Hepatocyte (in vitro differentiated cells): ENCODE measurements at regions not wholly inside any gene's neighbourhood (a gene's known extent, or its start where the extent isn't known, plus 50 kb on each side); places are given as distances from the start of the nearest gene placed in this dataset.

Source experiments
- EZH2 ChIP-seq: fragments of 200-600 bp; sonication (generic); IDR thresholded peaks from 2 replicates; pipeline ENCODE4 v1.6.1; 2016; ENCODE audit warnings: antibody characterized with exemption, mild to moderate bottlenecking, borderline replicate concordance
- EZH2phosphoT487 ChIP-seq: fragments of 200-600 bp; sonication (generic); IDR thresholded peaks from one replicate; pipeline ENCODE4 v1.6.1; 2018; ENCODE audit warnings: antibody characterized with exemption, mild to moderate bottlenecking, low read depth, moderate library complexity; ENCODE audit not compliant: unreplicated experiment, severe bottlenecking
- TF ChIP-seq, protein P1 (sequence below): fragments of 200-600 bp; sonication (generic); IDR thresholded peaks from 2 replicates; pipeline ENCODE4 v1.5.1; 2016; ENCODE audit warnings: antibody characterized with exemption, mild to moderate bottlenecking; ENCODE audit not compliant: poor library complexity

- TF ChIP-seq, protein P1, sequence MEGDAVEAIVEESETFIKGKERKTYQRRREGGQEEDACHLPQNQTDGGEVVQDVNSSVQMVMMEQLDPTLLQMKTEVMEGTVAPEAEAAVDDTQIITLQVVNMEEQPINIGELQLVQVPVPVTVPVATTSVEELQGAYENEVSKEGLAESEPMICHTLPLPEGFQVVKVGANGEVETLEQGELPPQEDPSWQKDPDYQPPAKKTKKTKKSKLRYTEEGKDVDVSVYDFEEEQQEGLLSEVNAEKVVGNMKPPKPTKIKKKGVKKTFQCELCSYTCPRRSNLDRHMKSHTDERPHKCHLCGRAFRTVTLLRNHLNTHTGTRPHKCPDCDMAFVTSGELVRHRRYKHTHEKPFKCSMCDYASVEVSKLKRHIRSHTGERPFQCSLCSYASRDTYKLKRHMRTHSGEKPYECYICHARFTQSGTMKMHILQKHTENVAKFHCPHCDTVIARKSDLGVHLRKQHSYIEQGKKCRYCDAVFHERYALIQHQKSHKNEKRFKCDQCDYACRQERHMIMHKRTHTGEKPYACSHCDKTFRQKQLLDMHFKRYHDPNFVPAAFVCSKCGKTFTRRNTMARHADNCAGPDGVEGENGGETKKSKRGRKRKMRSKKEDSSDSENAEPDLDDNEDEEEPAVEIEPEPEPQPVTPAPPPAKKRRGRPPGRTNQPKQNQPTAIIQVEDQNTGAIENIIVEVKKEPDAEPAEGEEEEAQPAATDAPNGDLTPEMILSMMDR, result no peak
- no peak for TF ChIP-seq EZH2
- TF ChIP-seq EZH2phosphoT487, result no peak
Observed at GRCh38 chr7:81460250-81461045, 309.4 kb downstream of the HGF start.
